OCI-LY3 (cell line): ENCODE measurements at regions not wholly inside any gene's neighbourhood (a gene's known extent, or its start where the extent isn't known, plus 50 kb on each side); places are given as distances from the start of the nearest gene placed in this dataset.

Source experiments
- H2AFZ ChIP-seq: fragments of 200-600, 300-600 bp; shearing (Covaris generic); 2 replicates; pipeline ENCODE4 v1.6.0; 2014; ENCODE audit warnings: antibody characterized with exemption, low read depth, low read length
- H3K27ac ChIP-seq: fragments of 200-600, 300-600 bp; sonication (generic); 2 replicates; pipeline ENCODE4 v1.5.1; 2014; ENCODE audit warnings: mild to moderate bottlenecking, low read length, moderate library complexity, mixed read lengths
- H3K27me3 ChIP-seq: fragments of 200-600, 300-600 bp; sonication (generic); 2 replicates; pipeline ENCODE4 v1.6.1; 2014; ENCODE audit warnings: low read depth, low read length, mixed read lengths
- H3K36me3 ChIP-seq: fragments of 200-600, 300-600 bp; sonication (generic); replicated peaks from 2 replicates; pipeline ENCODE3; 2014; ENCODE audit warnings: low read depth, low read length, mixed read lengths
- H3K4me1 ChIP-seq: fragments of 300-600, 200-600 bp; sonication (generic); 2 replicates; pipeline ENCODE4 v1.6.1; 2014; ENCODE audit warnings: low read length, mixed read lengths
- H3K4me2 ChIP-seq: fragments of 200-600, 300-600 bp; sonication (generic); 2 replicates; pipeline ENCODE4 v1.6.1; 2014; ENCODE audit warnings: low read length, mixed read lengths
- H3K4me3 ChIP-seq: fragments of 300-600, 200-600 bp; sonication (generic); 2 replicates; pipeline ENCODE4 v1.5.1; 2014; ENCODE audit warnings: antibody characterized with exemption, mild to moderate bottlenecking, low read length, moderate library complexity
- H3K79me2 ChIP-seq: fragments of 300-600, 200-600 bp; shearing (Covaris generic); 2 replicates; pipeline ENCODE4 v1.6.1; 2014; ENCODE audit warnings: mild to moderate bottlenecking, low read length, mixed read lengths
- H3K9ac ChIP-seq: fragments of 300-600, 200-600 bp; shearing (Covaris generic); 2 replicates; pipeline ENCODE4 v1.6.0; 2014; ENCODE audit warnings: mild to moderate bottlenecking, low read length, moderate library complexity
- H3K9me3 ChIP-seq: fragments of 200-600, 300-600 bp; shearing (Covaris generic); 2 replicates; pipeline ENCODE4 v1.6.1; 2014; ENCODE audit warnings: low read length, mixed read lengths; ENCODE audit not compliant: insufficient read depth
- H4K20me1 ChIP-seq: fragments of 200-600, 300-600 bp; sonication (generic); 2 replicates; pipeline ENCODE4 v1.6.1; 2016; ENCODE audit warnings: low read length, mixed read lengths; ENCODE audit not compliant: insufficient read depth
- EZH2phosphoT487 ChIP-seq: fragments of 200-600 bp; shearing (Covaris generic); IDR thresholded peaks from 2 replicates; pipeline ENCODE4 v1.6.1; 2018; ENCODE audit warnings: antibody characterized with exemption, mixed run types, low read depth
- TF ChIP-seq, protein P1 (sequence below): fragments of 200-600, 300-600 bp; sonication (generic); IDR thresholded peaks from 2 replicates; pipeline ENCODE4 v1.5.1; 2014; ENCODE audit warnings: antibody characterized with exemption, low read length, low read depth

DNA sequence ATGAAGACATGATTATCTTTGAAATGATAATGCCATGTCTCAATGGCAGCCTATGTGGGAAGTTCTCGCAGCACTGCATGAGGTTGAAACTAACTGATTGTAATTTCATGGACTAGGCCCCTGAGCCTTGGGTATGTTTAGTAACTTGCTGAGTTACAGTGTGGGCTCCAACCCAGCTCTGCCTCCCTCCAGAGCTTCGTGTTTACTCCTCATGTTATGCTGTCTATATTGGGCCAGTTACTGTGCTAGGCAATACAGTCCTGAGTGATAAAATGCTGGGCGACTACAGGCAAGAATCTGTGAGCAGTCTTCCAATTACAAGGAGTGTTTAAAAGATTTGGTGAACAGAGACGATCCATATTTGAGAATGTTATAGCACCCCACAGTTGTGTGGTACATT lies 530.1 kb upstream of the CDH2 start:
- no peaks in the 10 kb centered on the region for H3K4me1 ChIP-seq
- H3K79me2 ChIP-seq: no peaks in the 10 kb centered on the region
- no peak overlapping the region for H3K4me3 ChIP-seq
- H3K9ac ChIP-seq: no peak overlapping the region
- H2AFZ ChIP-seq: no peak overlapping the region
- no peaks in the 10 kb centered on the region for H3K9me3 ChIP-seq
- no peaks in the 10 kb centered on the region for H4K20me1 ChIP-seq
- H3K27me3 ChIP-seq: no peaks in the 10 kb centered on the region
- TF ChIP-seq, protein P1, sequence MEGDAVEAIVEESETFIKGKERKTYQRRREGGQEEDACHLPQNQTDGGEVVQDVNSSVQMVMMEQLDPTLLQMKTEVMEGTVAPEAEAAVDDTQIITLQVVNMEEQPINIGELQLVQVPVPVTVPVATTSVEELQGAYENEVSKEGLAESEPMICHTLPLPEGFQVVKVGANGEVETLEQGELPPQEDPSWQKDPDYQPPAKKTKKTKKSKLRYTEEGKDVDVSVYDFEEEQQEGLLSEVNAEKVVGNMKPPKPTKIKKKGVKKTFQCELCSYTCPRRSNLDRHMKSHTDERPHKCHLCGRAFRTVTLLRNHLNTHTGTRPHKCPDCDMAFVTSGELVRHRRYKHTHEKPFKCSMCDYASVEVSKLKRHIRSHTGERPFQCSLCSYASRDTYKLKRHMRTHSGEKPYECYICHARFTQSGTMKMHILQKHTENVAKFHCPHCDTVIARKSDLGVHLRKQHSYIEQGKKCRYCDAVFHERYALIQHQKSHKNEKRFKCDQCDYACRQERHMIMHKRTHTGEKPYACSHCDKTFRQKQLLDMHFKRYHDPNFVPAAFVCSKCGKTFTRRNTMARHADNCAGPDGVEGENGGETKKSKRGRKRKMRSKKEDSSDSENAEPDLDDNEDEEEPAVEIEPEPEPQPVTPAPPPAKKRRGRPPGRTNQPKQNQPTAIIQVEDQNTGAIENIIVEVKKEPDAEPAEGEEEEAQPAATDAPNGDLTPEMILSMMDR: no peak
- no peak for TF ChIP-seq EZH2phosphoT487
- no peak overlapping the region for H3K4me2 ChIP-seq
- H3K36me3 ChIP-seq: no peaks in the 10 kb centered on the region
- no peak overlapping the region for H3K27ac ChIP-seq

DNA sequence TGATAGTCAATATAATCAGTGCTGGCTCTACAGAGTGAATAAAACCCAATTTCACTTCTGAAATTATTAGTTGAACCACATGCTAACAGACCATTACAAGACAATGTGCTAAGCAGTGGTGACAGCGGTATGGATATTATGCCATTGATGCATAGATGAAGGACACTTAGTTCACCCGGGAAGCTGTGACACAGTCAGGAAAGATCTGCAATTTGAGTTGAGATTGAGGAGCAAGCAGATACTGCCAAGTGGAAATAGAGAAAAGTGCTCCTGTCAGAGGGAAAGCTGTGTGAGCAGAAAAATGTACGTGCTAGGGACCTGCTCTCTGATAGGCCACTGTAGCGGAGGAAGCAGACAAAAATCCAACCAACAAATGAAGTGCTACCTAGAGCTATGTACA lies 529.5 kb upstream of the CDH2 start:
- no peaks in the 10 kb centered on the region for H3K4me1 ChIP-seq
- H3K4me2 ChIP-seq: no peak overlapping the region
- no peaks in the 10 kb centered on the region for H4K20me1 ChIP-seq
- no peaks in the 10 kb centered on the region for H3K27me3 ChIP-seq
- no peaks in the 10 kb centered on the region for H3K9me3 ChIP-seq
- H3K36me3 ChIP-seq: no peaks in the 10 kb centered on the region
- no peak overlapping the region for H3K9ac ChIP-seq
- no peak overlapping the region for H3K27ac ChIP-seq
- no peaks in the 10 kb centered on the region for H3K79me2 ChIP-seq
- TF ChIP-seq, protein P1: no peak
- no peak for TF ChIP-seq EZH2phosphoT487
- no peak overlapping the region for H3K4me3 ChIP-seq
- H2AFZ ChIP-seq: no peak overlapping the region

DNA sequence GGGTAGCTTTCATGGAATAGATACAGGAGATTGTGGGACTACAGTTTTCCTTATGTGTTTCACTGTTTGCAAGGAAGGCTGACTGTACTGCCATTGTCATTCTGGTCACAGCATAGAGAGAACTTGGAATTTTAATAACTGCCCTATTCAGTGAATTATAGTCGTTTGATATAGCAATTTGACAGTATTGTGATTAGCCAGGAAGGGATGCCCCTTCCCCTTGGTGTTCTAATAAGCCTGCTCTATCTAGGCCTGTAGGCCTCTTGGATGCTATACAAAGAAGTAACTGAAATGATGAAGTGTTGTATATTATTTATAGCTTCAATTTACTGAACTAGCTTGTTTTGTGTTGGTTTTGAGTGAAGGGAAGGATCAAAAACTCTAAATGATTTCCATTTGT lies 528.6 kb upstream of the CDH2 start:
- H3K9ac ChIP-seq: no peak overlapping the region
- TF ChIP-seq, protein P1: no peak
- TF ChIP-seq EZH2phosphoT487: no peak
- H3K79me2 ChIP-seq: no peaks in the 10 kb centered on the region
- H3K4me3 ChIP-seq: no peak overlapping the region
- H3K4me1 ChIP-seq: no peaks in the 10 kb centered on the region
- H3K36me3 ChIP-seq: no peaks in the 10 kb centered on the region
- H3K27ac ChIP-seq: no peak overlapping the region
- no peaks in the 10 kb centered on the region for H4K20me1 ChIP-seq
- H3K4me2 ChIP-seq: no peak overlapping the region
- H3K27me3 ChIP-seq: no peaks in the 10 kb centered on the region
- no peaks in the 10 kb centered on the region for H3K9me3 ChIP-seq
- no peak overlapping the region for H2AFZ ChIP-seq

DNA sequence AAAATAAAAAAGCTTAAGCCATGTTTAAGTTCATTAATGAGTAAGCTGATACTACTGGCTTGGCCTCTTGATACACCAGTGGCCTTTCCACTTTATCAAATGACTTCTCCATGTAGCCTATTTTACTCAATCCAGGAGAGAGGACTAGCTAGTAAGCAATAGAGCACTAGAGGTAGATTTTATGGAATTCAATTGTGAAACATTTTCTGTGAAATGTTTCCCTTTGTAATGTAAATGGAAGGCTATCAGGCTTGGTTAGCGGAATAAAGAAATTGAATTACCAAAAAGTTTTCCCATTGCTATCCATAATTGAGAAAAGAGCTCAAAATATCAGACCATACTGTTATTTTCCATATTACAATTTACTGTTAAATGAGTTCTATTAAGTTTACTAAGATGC lies 515.4 kb upstream of the CDH2 start:
- H3K4me1 ChIP-seq: no peaks in the 10 kb centered on the region
- H3K4me2 ChIP-seq: no peak overlapping the region
- no peaks in the 10 kb centered on the region for H3K9me3 ChIP-seq
- no peaks in the 10 kb centered on the region for H3K79me2 ChIP-seq
- H3K9ac ChIP-seq: no peak overlapping the region
- H4K20me1 ChIP-seq: no peaks in the 10 kb centered on the region
- TF ChIP-seq, protein P1: no peak
- no peak for TF ChIP-seq EZH2phosphoT487
- no peaks in the 10 kb centered on the region for H3K36me3 ChIP-seq
- no peak overlapping the region for H2AFZ ChIP-seq
- no peaks in the 10 kb centered on the region for H3K27me3 ChIP-seq
- H3K4me3 ChIP-seq: no peak overlapping the region
- no peak overlapping the region for H3K27ac ChIP-seq
